ENCODE measurements at regions not wholly inside any gene's neighbourhood (a gene's known extent, or its start where the extent isn't known, plus 50 kb on each side); places are given as distances from the start of the nearest gene placed in this dataset.

GRCh38 chrX:69366183-69366582, 137.9 kb upstream of the NALF2 start:
- Histone ChIP-seq H3K36me3 (no peaks in the 10 kb centered on the region), H3K27ac (no peak overlapping the region), H3K4me3 (no peak overlapping the region), H3K9me3 (no peaks in the 10 kb centered on the region), H3K4me1 (ENCODE audit: control insufficient read depth in 1 of 2, low read depth in 2 of 2) (peaks cover 0 to 6% of the 10 kb centered on the region in 2 donors), H3K27me3 (replicated peaks; ENCODE audit: insufficient read depth) (no peaks in the 10 kb centered on the region)
- TF ChIP-seq CTCF (IDR thresholded peaks at IDR 0.05): no peak
- ATAC-seq (ENCODE audit: insufficient number of reproducible peaks, low FRiP score, low read depth): no peak
- DNase-seq (ENCODE audit: low spot score): no peak

GRCh38 chrX:69365755-69366154, 138.4 kb upstream of the NALF2 start:
- Histone ChIP-seq H3K36me3 (no peaks in the 10 kb centered on the region), H3K9me3 (no peaks in the 10 kb centered on the region), H3K4me1 (ENCODE audit: control insufficient read depth in 1 of 2, low read depth in 2 of 2) (peaks cover 0 to 8% of the 10 kb centered on the region in 2 donors), H3K27me3 (replicated peaks; ENCODE audit: insufficient read depth) (no peaks in the 10 kb centered on the region), H3K27ac (no peak overlapping the region), H3K4me3 (no peak overlapping the region)
- TF ChIP-seq CTCF (IDR thresholded peaks at IDR 0.05): no peak
- DNase-seq (ENCODE audit: low spot score) (no peak), ATAC-seq (ENCODE audit: insufficient number of reproducible peaks, low FRiP score, low read depth) (no peak)

DNA sequence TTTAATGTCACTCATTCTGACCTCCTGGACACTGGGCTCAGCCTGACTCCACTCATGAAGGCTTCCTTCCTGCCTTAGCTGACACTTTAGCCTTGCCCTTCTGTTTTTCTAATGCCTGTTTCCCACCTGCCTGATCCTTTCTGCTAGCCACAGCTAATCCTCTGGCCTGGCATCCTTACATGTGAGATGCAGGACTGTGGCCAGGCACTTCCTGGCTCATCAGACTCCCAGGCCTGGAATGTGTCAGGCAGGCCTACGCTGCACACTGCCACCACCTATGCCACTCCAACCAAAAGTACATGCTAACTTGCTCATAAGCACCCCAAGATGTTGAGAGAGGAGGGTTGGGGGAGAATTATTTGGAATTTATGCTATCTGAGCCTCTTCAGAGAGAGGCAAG, 138.8 kb upstream of the NALF2 start:
- no peak for ATAC-seq (ENCODE audit: insufficient number of reproducible peaks, low FRiP score, low read depth)
- Histone ChIP-seq H3K36me3 (no peaks in the 10 kb centered on the region), H3K27ac (no peak overlapping the region), H3K4me3 (no peak overlapping the region), H3K27me3 (replicated peaks; ENCODE audit: insufficient read depth) (no peaks in the 10 kb centered on the region), H3K4me1 (ENCODE audit: control insufficient read depth in 1 of 2, low read depth in 2 of 2) (peaks cover 0 to 12% of the 10 kb centered on the region in 2 donors), H3K9me3 (no peaks in the 10 kb centered on the region)
- TF ChIP-seq CTCF (IDR thresholded peaks at IDR 0.05): no peak
- DNase-seq (ENCODE audit: low spot score): no peak

GRCh38 chrX:69362856-69363255, 141.3 kb upstream of the NALF2 start:
- H3K9me3 ChIP-seq: no peaks in the 10 kb centered on the region
- peaks cover 0 to 12% of the 10 kb centered on the region in 2 donors for H3K4me1 ChIP-seq (ENCODE audit: control insufficient read depth in 1 of 2, low read depth in 2 of 2)
- ATAC-seq (ENCODE audit: insufficient number of reproducible peaks, low FRiP score, low read depth) (no peak), DNase-seq (ENCODE audit: low spot score) (no peak)
- no peak overlapping the region for H3K4me3 ChIP-seq
- peak overlapping the region in 1 of 2 donors; percentile 53 for H3K27ac ChIP-seq
- H3K36me3 ChIP-seq: no peaks in the 10 kb centered on the region
- no peak for TF ChIP-seq CTCF (IDR thresholded peaks at IDR 0.05)
- H3K27me3 ChIP-seq (replicated peaks; ENCODE audit: insufficient read depth): no peaks in the 10 kb centered on the region

DNA sequence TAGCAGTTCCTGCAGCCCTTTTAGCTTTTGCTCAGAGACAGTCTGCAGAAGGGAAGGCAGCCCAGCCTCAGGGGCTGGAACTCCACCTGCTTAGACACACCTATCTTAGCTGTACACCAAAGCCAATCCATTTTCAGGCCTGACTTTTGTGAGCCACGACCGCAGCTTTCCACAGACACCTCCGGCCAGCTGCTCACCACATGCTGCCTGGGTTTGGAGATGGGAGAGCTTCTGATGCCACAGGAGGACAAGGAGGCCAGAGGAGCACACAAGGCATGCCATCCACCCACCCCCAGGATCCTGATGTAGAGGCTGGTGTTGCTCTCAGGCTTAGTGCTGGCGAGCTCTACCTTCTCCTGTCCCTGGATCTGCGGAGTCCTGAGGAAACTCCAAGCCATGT, 141.8 kb upstream of the NALF2 start:
- Histone ChIP-seq H3K4me1 (ENCODE audit: control insufficient read depth in 1 of 2, low read depth in 2 of 2) (peaks cover 0 to 12% of the 10 kb centered on the region in 2 donors), H3K4me3 (no peak overlapping the region), H3K27ac (peak overlapping the region in 1 of 2 donors; percentile 53), H3K36me3 (no peaks in the 10 kb centered on the region), H3K9me3 (no peaks in the 10 kb centered on the region), H3K27me3 (replicated peaks; ENCODE audit: insufficient read depth) (no peaks in the 10 kb centered on the region)
- DNase-seq (ENCODE audit: low spot score) (no peak), ATAC-seq (ENCODE audit: insufficient number of reproducible peaks, low FRiP score, low read depth) (no peak)
- no peak for TF ChIP-seq CTCF (IDR thresholded peaks at IDR 0.05)

Measured in thoracic aorta (tissue), 2 donors.